ENCODE measurements at regions not wholly inside any gene's neighbourhood (a gene's known extent, or its start where the extent isn't known, plus 50 kb on each side); places are given as distances from the start of the nearest gene placed in this dataset.

GRCh38 chr12:75795125-75795524 lies 236.5 kb downstream of the PHLDA1 start:
- TF ChIP-seq CTCF (IDR thresholded peaks at IDR 0.05) = no peak
- no peak for TF ChIP-seq POLR2A (IDR thresholded peaks at IDR 0.05)

All from thyroid gland (tissue), 4 donors.